Erythroblast (primary cell): ENCODE measurements at regions not wholly inside any gene's neighbourhood (a gene's known extent, or its start where the extent isn't known, plus 50 kb on each side); places are given as distances from the start of the nearest gene placed in this dataset.

Experiments used
- GATA1 ChIP-seq: IDR thresholded peaks from 2 replicates; pipeline ENCODE4 v1.6.1; 2011; ENCODE audit warnings: low read depth, mild to moderate bottlenecking, control low read depth, low read length, moderate library complexity
- POLR2A ChIP-seq: IDR thresholded peaks from 2 replicates; pipeline ENCODE4 v1.6.1; 2011; ENCODE audit warnings: mild to moderate bottlenecking, low read length

- TF ChIP-seq POLR2A (no peak), GATA1 (no peak)
Measured at GRCh38 chr10:58973235-58973595, 203.2 kb upstream of the PHYHIPL start.
